ENCODE measurements at regions not wholly inside any gene's neighbourhood (a gene's known extent, or its start where the extent isn't known, plus 50 kb on each side); places are given as distances from the start of the nearest gene placed in this dataset.

DNA sequence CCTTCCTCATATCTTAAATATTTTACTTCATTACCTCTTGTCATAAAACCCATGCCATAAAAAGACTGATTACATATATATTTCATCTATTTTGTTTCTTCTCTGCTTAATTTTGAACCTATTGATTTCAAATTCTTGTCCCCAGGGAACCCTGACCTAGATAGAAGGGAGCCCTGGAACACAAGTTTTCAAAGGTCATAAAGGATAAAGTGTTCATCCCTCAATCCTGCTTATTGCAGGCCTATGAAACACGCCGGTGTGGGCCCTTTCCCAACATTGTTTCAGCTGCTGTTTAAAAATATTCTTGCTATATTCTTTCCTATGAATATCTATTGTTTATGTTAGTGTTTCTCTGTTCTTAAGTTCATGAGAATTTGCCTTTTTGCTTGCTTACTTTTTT, 1389.5 kb upstream of the GBE1 start:
- intact Hi-C loops (cut with DNase I) = no loop called here
- TF ChIP-seq POLR2A (IDR thresholded peaks at IDR 0.05) = no peak
- TF ChIP-seq, protein P1, sequence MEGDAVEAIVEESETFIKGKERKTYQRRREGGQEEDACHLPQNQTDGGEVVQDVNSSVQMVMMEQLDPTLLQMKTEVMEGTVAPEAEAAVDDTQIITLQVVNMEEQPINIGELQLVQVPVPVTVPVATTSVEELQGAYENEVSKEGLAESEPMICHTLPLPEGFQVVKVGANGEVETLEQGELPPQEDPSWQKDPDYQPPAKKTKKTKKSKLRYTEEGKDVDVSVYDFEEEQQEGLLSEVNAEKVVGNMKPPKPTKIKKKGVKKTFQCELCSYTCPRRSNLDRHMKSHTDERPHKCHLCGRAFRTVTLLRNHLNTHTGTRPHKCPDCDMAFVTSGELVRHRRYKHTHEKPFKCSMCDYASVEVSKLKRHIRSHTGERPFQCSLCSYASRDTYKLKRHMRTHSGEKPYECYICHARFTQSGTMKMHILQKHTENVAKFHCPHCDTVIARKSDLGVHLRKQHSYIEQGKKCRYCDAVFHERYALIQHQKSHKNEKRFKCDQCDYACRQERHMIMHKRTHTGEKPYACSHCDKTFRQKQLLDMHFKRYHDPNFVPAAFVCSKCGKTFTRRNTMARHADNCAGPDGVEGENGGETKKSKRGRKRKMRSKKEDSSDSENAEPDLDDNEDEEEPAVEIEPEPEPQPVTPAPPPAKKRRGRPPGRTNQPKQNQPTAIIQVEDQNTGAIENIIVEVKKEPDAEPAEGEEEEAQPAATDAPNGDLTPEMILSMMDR (IDR thresholded peaks at IDR 0.05) = no peak
- whole genome bisulfite sequencing, 4 donors = 52 to 75% (median 61%) methylated on average over 2 of the region's 2 CpGs

DNA sequence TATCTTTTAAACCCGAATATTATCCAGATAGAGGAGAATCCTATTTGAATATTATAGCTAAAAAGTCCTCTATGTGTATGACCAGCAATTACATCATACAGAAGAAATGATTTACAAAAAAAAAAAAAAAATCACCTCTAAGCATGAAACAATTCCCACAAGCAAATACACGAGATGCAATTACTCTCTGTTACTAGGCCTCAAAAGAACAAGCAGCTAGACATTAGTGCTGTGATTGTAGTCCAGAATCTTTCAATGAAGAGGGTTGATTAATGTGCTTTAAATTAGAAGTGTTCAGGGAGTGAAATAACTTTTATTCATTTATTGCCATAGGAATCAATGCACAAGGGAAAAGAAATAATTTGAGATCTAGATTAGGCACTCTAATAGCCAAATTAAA, 1379.5 kb upstream of the GBE1 start:
- no peak for TF ChIP-seq POLR2A (IDR thresholded peaks at IDR 0.05)
- TF ChIP-seq, protein P1 (IDR thresholded peaks at IDR 0.05) = no peak
- intact Hi-C loops (cut with DNase I) = no loop called here
- no peak for DNase-seq
- H3K9me3 ChIP-seq (replicated peaks in 1 of 3) = no peaks in the 10 kb centered on the region
- no peaks in the 10 kb centered on the region for H3K36me3 ChIP-seq (replicated peaks in 1 of 2)
- H3K4me3 ChIP-seq = no peak overlapping the region
- 56 to 80% (median 71%) methylated on average over 2 of the region's 2 CpGs for WGBS, 4 donors
- H3K4me1 ChIP-seq (replicated peaks in 1 of 2) = no peaks in the 10 kb centered on the region
- no peaks in the 10 kb centered on the region for H3K27me3 ChIP-seq
- no peak overlapping the region for H3K27ac ChIP-seq

More for the DNA sequence above, 1389.5 kb upstream of the GBE1 start:
- Histone ChIP-seq H3K36me3 (replicated peaks in 1 of 2) (no peaks in the 10 kb centered on the region), H3K9me3 (replicated peaks in 1 of 3) (no peaks in the 10 kb centered on the region), H3K4me1 (replicated peaks in 1 of 2) (no peaks in the 10 kb centered on the region), H3K4me3 (no peak overlapping the region), H3K27ac (no peak overlapping the region), H3K27me3 (no peaks in the 10 kb centered on the region)
- DNase-seq = no peak

DNA sequence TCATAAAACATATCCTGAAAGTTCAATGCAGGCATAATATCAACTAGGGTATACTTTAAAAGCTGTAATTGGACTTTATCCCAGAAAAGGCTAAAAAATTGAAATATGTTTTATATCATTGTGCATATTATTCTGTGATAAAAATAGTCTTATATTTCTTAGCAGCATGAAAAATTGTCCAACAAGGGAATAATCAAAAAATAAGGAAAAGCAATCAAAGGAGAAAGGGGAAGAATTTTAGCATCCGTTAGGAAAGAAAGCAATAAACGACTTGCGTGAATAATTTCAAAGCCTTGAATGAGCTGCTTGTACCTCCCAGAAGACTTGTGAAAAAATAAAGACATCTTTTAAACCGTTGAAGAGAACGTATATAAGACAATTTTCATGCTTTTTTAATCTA, 1369.8 kb upstream of the GBE1 start:
- intact Hi-C loops (cut with DNase I) = no loop called here
- DNase-seq = no peak
- no peak overlapping the region for H3K27ac ChIP-seq
- TF ChIP-seq POLR2A (IDR thresholded peaks at IDR 0.05) = no peak
- TF ChIP-seq, protein P1 (IDR thresholded peaks at IDR 0.05) = no peak
- H3K9me3 ChIP-seq (replicated peaks in 1 of 3) = no peaks in the 10 kb centered on the region
- 60 to 63% (median 60%) methylated on average over 5 of the region's 5 CpGs for WGBS, 4 donors
- no peaks in the 10 kb centered on the region for H3K36me3 ChIP-seq (replicated peaks in 1 of 2)
- H3K4me1 ChIP-seq (replicated peaks in 1 of 2) = no peaks in the 10 kb centered on the region
- H3K27me3 ChIP-seq = no peaks in the 10 kb centered on the region
- H3K4me3 ChIP-seq = no peak overlapping the region

DNA sequence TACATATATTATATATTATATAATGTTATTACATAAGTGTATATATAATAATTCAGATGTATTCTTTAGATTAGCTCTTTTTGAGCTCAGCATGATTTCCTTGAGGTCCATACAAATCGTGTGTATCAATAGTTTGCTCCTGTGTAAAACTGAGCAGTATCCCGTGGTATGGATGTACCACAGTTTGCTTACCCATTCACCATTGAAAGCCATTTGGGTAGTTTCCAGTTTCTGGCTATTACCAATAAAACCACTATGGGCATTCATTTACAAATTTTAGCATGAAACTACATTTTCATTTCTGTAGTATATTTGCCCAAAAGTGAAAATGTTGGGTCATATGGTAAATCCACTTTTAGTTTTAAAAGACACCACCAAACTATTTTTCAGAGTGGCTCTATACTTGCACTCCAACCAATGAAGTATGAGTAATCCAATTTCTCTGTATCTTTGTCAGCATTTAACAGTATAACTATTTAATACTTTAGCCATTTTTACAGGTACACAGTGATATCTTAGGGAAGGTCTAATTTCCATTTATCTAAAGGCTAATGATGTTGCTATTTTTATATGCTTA, 1361.4 kb upstream of the GBE1 start:
- H3K4me3 ChIP-seq = no peak overlapping the region
- TF ChIP-seq, protein P1 (IDR thresholded peaks at IDR 0.05) = no peak
- TF ChIP-seq POLR2A (IDR thresholded peaks at IDR 0.05) = no peak
- H3K4me1 ChIP-seq (replicated peaks in 1 of 2) = no peaks in the 10 kb centered on the region
- no peak for DNase-seq
- no peaks in the 10 kb centered on the region for H3K36me3 ChIP-seq (replicated peaks in 1 of 2)
- intact Hi-C loops (cut with DNase I) = no loop called here
- H3K9me3 ChIP-seq (replicated peaks in 1 of 3) = no peaks in the 10 kb centered on the region
- 72 to 92% (median 78%) methylated on average over 2 of the region's 2 CpGs for whole genome bisulfite sequencing, 4 donors
- no peaks in the 10 kb centered on the region for H3K27me3 ChIP-seq
- no peak overlapping the region for H3K27ac ChIP-seq
